ENCODE measurements at regions not wholly inside any gene's neighbourhood (a gene's known extent, or its start where the extent isn't known, plus 50 kb on each side); places are given as distances from the start of the nearest gene placed in this dataset.

GRCh38 chr4:117378942-117379341 is 293.6 kb upstream of the TRAM1L1 start:
- no peak for TF ChIP-seq EP300 (IDR thresholded peaks at IDR 0.05; ENCODE audit: borderline replicate concordance)
- TF ChIP-seq CEBPB (IDR thresholded peaks at IDR 0.05), result no peak
- TF ChIP-seq TEAD4 (IDR thresholded peaks at IDR 0.05), result no peak
- no peak for TF ChIP-seq CREB1 (IDR thresholded peaks at IDR 0.05; ENCODE audit: low read depth)
- TF ChIP-seq TCF12 (IDR thresholded peaks at IDR 0.05; ENCODE audit: low read depth), result no peak
- no peak for TF ChIP-seq USF1 (IDR thresholded peaks at IDR 0.05)
- no peak for TF ChIP-seq FOXM1 (IDR thresholded peaks at IDR 0.05; ENCODE audit: borderline replicate concordance, low read depth)
- TF ChIP-seq ZBTB7A (IDR thresholded peaks at IDR 0.05; ENCODE audit: low read depth), result no peak
- no peak for TF ChIP-seq NFIC (IDR thresholded peaks at IDR 0.05)
- TF ChIP-seq YY1 (IDR thresholded peaks at IDR 0.05; ENCODE audit: low read depth), result no peak
- TF ChIP-seq MAX (IDR thresholded peaks at IDR 0.05), result no peak
- TF ChIP-seq TAF1 (IDR thresholded peaks at IDR 0.05; ENCODE audit: low read depth), result no peak
- no peak for TF ChIP-seq RAD21 (IDR thresholded peaks at IDR 0.05; ENCODE audit: low read depth)
- TF ChIP-seq, protein P1, sequence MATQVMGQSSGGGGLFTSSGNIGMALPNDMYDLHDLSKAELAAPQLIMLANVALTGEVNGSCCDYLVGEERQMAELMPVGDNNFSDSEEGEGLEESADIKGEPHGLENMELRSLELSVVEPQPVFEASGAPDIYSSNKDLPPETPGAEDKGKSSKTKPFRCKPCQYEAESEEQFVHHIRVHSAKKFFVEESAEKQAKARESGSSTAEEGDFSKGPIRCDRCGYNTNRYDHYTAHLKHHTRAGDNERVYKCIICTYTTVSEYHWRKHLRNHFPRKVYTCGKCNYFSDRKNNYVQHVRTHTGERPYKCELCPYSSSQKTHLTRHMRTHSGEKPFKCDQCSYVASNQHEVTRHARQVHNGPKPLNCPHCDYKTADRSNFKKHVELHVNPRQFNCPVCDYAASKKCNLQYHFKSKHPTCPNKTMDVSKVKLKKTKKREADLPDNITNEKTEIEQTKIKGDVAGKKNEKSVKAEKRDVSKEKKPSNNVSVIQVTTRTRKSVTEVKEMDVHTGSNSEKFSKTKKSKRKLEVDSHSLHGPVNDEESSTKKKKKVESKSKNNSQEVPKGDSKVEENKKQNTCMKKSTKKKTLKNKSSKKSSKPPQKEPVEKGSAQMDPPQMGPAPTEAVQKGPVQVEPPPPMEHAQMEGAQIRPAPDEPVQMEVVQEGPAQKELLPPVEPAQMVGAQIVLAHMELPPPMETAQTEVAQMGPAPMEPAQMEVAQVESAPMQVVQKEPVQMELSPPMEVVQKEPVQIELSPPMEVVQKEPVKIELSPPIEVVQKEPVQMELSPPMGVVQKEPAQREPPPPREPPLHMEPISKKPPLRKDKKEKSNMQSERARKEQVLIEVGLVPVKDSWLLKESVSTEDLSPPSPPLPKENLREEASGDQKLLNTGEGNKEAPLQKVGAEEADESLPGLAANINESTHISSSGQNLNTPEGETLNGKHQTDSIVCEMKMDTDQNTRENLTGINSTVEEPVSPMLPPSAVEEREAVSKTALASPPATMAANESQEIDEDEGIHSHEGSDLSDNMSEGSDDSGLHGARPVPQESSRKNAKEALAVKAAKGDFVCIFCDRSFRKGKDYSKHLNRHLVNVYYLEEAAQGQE (IDR thresholded peaks at IDR 0.05; ENCODE audit: low read depth), result no peak
- no peak for TF ChIP-seq EGR1 (IDR thresholded peaks at IDR 0.05)

DNA sequence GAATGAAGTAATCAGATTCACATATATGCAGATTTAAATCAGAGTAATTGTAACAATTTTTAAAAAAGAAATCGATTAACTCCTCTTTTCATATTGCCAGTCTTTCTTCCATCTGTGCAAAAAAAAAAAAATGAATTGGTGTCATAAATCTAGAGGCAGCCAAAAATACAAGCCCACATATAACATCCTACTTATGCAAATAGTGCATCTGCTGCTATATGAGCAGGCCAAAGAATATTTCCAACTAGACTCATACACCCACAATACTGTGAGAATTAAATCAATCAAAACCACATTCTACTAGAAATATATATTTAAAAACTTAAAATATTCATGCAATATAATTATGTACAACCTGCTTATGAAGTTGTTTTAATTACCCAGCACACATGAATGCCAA is 298.1 kb upstream of the TRAM1L1 start:
- TF ChIP-seq, protein P1 (IDR thresholded peaks at IDR 0.05; ENCODE audit: low read depth), result no peak
- TF ChIP-seq CREB1 (IDR thresholded peaks at IDR 0.05; ENCODE audit: low read depth) (no peak), MAX (IDR thresholded peaks at IDR 0.05) (no peak), NFIC (IDR thresholded peaks at IDR 0.05) (no peak), EGR1 (IDR thresholded peaks at IDR 0.05) (no peak), ZBTB7A (IDR thresholded peaks at IDR 0.05; ENCODE audit: low read depth) (no peak), RAD21 (IDR thresholded peaks at IDR 0.05; ENCODE audit: low read depth) (no peak), EP300 (IDR thresholded peaks at IDR 0.05; ENCODE audit: borderline replicate concordance) (no peak), CEBPB (IDR thresholded peaks at IDR 0.05) (no peak), TCF12 (IDR thresholded peaks at IDR 0.05; ENCODE audit: low read depth) (no peak), FOXM1 (IDR thresholded peaks at IDR 0.05; ENCODE audit: borderline replicate concordance, low read depth) (no peak), TAF1 (IDR thresholded peaks at IDR 0.05; ENCODE audit: low read depth) (no peak), TEAD4 (IDR thresholded peaks at IDR 0.05) (no peak), USF1 (IDR thresholded peaks at IDR 0.05) (no peak), YY1 (IDR thresholded peaks at IDR 0.05; ENCODE audit: low read depth) (no peak)

DNA sequence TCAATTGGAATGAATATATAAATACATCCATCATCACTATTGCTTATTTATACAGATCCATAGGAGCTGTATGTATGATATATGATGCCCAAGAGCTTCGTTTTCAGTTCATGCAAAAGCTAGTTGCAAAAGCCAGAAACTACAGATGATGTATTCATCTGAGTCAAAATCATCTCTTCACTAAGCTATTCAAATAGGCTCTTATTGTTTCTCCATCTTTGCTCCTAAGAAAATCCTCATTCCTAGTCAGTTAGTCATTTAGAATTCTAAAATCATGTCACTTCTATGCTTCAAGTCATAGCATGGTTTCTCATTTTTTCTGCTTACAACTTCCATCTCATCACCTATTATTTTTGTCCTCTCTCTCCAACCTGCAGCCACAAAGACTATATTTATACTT is 300.1 kb upstream of the TRAM1L1 start:
- TF ChIP-seq FOXM1 (IDR thresholded peaks at IDR 0.05; ENCODE audit: borderline replicate concordance, low read depth) (no peak), CREB1 (IDR thresholded peaks at IDR 0.05; ENCODE audit: low read depth) (no peak), EP300 (IDR thresholded peaks at IDR 0.05; ENCODE audit: borderline replicate concordance) (no peak), ZBTB7A (IDR thresholded peaks at IDR 0.05; ENCODE audit: low read depth) (no peak), EGR1 (IDR thresholded peaks at IDR 0.05) (no peak), MAX (IDR thresholded peaks at IDR 0.05) (no peak), TCF12 (IDR thresholded peaks at IDR 0.05; ENCODE audit: low read depth) (no peak), CEBPB (IDR thresholded peaks at IDR 0.05) (no peak), USF1 (IDR thresholded peaks at IDR 0.05) (no peak), NFIC (IDR thresholded peaks at IDR 0.05) (no peak), TAF1 (IDR thresholded peaks at IDR 0.05; ENCODE audit: low read depth) (no peak), TEAD4 (IDR thresholded peaks at IDR 0.05) (no peak), YY1 (IDR thresholded peaks at IDR 0.05; ENCODE audit: low read depth) (no peak), RAD21 (IDR thresholded peaks at IDR 0.05; ENCODE audit: low read depth) (no peak)
- TF ChIP-seq, protein P1 (IDR thresholded peaks at IDR 0.05; ENCODE audit: low read depth), result no peak
